K562 (cell line): ENCODE measurements at regions not wholly inside any gene's neighbourhood (a gene's known extent, or its start where the extent isn't known, plus 50 kb on each side); places are given as distances from the start of the nearest gene placed in this dataset.

ENCODE experiments used
- CTCF ChIP-seq, 3 experiments: IDR thresholded peaks in 2 of 3; conservative IDR thresholded peaks in 1 of 3; 2 replicates each; pipeline ENCODE4 v1.5.1; 2011 to 2012; ENCODE audit warnings: low read length in 3 of 3, mild to moderate bottlenecking in 3 of 3, control low read depth in 2 of 3, improper control_type of control experiment in 1 of 3, inconsistent platforms in 1 of 3, low read depth in 1 of 3, mixed read lengths in 1 of 3, moderate library complexity in 1 of 3; ENCODE audit not compliant: insufficient read depth in 2 of 3
- FOXM1 ChIP-seq, 2 experiments: fragments of 450-650 bp in 1 of 2; sonication (generic) in 1 of 2; formaldehyde crosslinking in 1 of 2; IDR thresholded peaks; 2 replicates each; pipeline versions ENCODE4 v1.6.1 to v1.9.0; 2017 to 2022; ENCODE audit warnings: low read depth in 2 of 2, mild to moderate bottlenecking in 2 of 2, missing genetic modification reagents in 1 of 2, moderate library complexity in 1 of 2
- MXI1 ChIP-seq: IDR thresholded peaks from 2 replicates; pipeline ENCODE4 v1.6.1; 2011; ENCODE audit warnings: low read depth, mild to moderate bottlenecking, improper control_type of control experiment, low read length
- NFYB ChIP-seq: IDR thresholded peaks from 2 replicates; pipeline ENCODE4 v1.6.1; 2011; ENCODE audit warnings: mild to moderate bottlenecking, moderate library complexity; ENCODE audit not compliant: insufficient read length; ENCODE audit errors: extremely low read depth
- POLR2A ChIP-seq: fragments of 450-650 bp; conservative IDR thresholded peaks from 2 replicates; pipeline ENCODE4 v1.6.1; 2016
- POLR2AphosphoS5 ChIP-seq: IDR thresholded peaks from 2 replicates; pipeline ENCODE4 v1.6.1; 2011; ENCODE audit warnings: mild to moderate bottlenecking, low read depth, low read length, moderate library complexity; ENCODE audit not compliant: control insufficient read depth, insufficient read depth
- TAF1 ChIP-seq: IDR thresholded peaks from 2 replicates; pipeline ENCODE4 v1.6.1; 2011; ENCODE audit warnings: mild to moderate bottlenecking, low read length, moderate library complexity; ENCODE audit not compliant: insufficient read depth, control insufficient read depth, severe bottlenecking; ENCODE audit errors: extremely low read depth
- ZNF274 ChIP-seq: IDR thresholded peaks from 2 replicates; pipeline ENCODE4 v1.6.1; 2011; ENCODE audit warnings: low read depth, mild to moderate bottlenecking, low read length, moderate library complexity, borderline replicate concordance

GRCh38 chr9:106218854-106219253, 524.5 kb downstream of the TMEM38B start:
- TF ChIP-seq NFYB (no peak), POLR2AphosphoS5 (no peak), TAF1 (no peak), FOXM1 (IDR thresholded peaks at IDR 0.05; ENCODE audit: low read depth) (no peak), FOXM1 (CRISPR knock-in tag; IDR thresholded peaks at IDR 0.05; ENCODE audit: low read depth) (no peak), CTCF (IDR thresholded peaks at IDR 0.05 in 2 of 3, conservative IDR thresholded peaks at IDR 0.05 in 1 of 3; ENCODE audit: insufficient read depth in 2 of 3, low read depth in 1 of 3, low read length in 3 of 3) (no peak), ZNF274 (no peak), POLR2A (no peak), MXI1 (no peak)
